Endothelial cell of umbilical vein (primary cell): ENCODE measurements at regions not wholly inside any gene's neighbourhood (a gene's known extent, or its start where the extent isn't known, plus 50 kb on each side); places are given as distances from the start of the nearest gene placed in this dataset.
"Not testable (repeated sequence)": the region's sequence is repeated elsewhere in the genome, so short reads cannot be mapped to it uniquely, and the experiment has no call there.

Experiments
- BruUV-seq: library from RNA; stranded (reverse); fragments of 400-500 nt; replicated peaks from 2 replicates; lab custom pipeline; 2021; lab: Mats Ljungman, UMichigan
- CTCF ChIA-PET: fragments of 300-600, 350-600 bp; sonication (Branson Sonifier 250); formaldehyde crosslinking; loops from one replicate; lab custom pipeline; 2021; ENCODE audit warnings: antibody characterized with exemption, inconsistent platforms; lab: Charles Lee
- POLR2A ChIA-PET: fragments of 300-600, 350-600 bp; sonication (Branson Sonifier 250); formaldehyde crosslinking; loops from one replicate; lab custom pipeline; 2021; ENCODE audit warnings: antibody characterized with exemption, inconsistent platforms; lab: Charles Lee
- DNase-seq: peaks from one replicate; pipeline ENCODE4 v3.0.0-alpha.2; 2011; ENCODE audit warnings: low read depth, low spot score
- FAIRE-seq: peaks from 2 replicates; lab custom pipeline; 2011; peaks lifted over from hg19 to GRCh38; lab: Jason Lieb, UNC
- H2AFZ ChIP-seq: 2 replicates; pipeline ENCODE4 v1.6.0; 2012; ENCODE audit warnings: low read depth, low read length, control low read depth, inconsistent platforms
- H3K27ac ChIP-seq: 2 replicates; pipeline ENCODE4 v1.5.1; 2011; ENCODE audit warnings: low read depth, mild to moderate bottlenecking, control low read depth, low read length, moderate library complexity; ENCODE audit not compliant: insufficient read depth
- H3K27me3 ChIP-seq, 2 experiments: 2 replicates each; pipeline versions ENCODE4 v1.6.0 to v1.6.1; 2011; ENCODE audit warnings: low read length in 2 of 2, mixed read lengths in 1 of 2; ENCODE audit not compliant: control insufficient read depth in 2 of 2, insufficient read depth in 2 of 2
- H3K36me3 ChIP-seq, 2 experiments: 2 replicates in 1 of 2; 3 replicates in 1 of 2; pipeline ENCODE4 v1.5.1; 2011; ENCODE audit warnings: low read length in 2 of 2, mild to moderate bottlenecking in 1 of 2, moderate library complexity in 1 of 2; ENCODE audit not compliant: control insufficient read depth in 2 of 2, insufficient read depth in 2 of 2; ENCODE audit errors: extremely low read depth in 1 of 2
- H3K4me1 ChIP-seq: 3 replicates; pipeline ENCODE4 v1.5.1; 2011; ENCODE audit warnings: mild to moderate bottlenecking, low read length; ENCODE audit not compliant: control insufficient read depth, insufficient read depth; ENCODE audit errors: extremely low read depth
- H3K4me2 ChIP-seq: 2 replicates; pipeline ENCODE4 v1.6.1; 2011; ENCODE audit warnings: low read length, control low read depth, mixed read lengths; ENCODE audit not compliant: insufficient read depth
- H3K4me3 ChIP-seq, 3 experiments: fragments of 200-600 bp in 1 of 3; sonication (generic), shearing (Covaris generic) in 1 of 3; replicated peaks in 1 of 3; 2 replicates each; pipeline ENCODE4 v1.5.1; 2011 to 2016; ENCODE audit warnings: control low read depth in 3 of 3, low read length in 3 of 3, mild to moderate bottlenecking in 2 of 3, inconsistent platforms in 1 of 3, low read depth in 1 of 3, moderate library complexity in 1 of 3; ENCODE audit not compliant: insufficient read depth in 1 of 3
- H3K79me2 ChIP-seq: 2 replicates; pipeline ENCODE4 v1.6.0; 2012; ENCODE audit warnings: low read length, inconsistent platforms; ENCODE audit not compliant: control insufficient read depth, insufficient read depth
- H3K9ac ChIP-seq: replicated peaks from 2 replicates; pipeline ENCODE3; 2011; ENCODE audit warnings: low read length, control low read depth; ENCODE audit not compliant: insufficient read depth; ENCODE audit errors: extremely low read depth
- H3K9me1 ChIP-seq: replicated peaks from 3 replicates; pipeline ENCODE4 v1.6.0; 2011; ENCODE audit warnings: mild to moderate bottlenecking, low read length; ENCODE audit not compliant: control insufficient read depth, insufficient read depth; ENCODE audit errors: extremely low read depth
- H3K9me3 ChIP-seq: replicated peaks from 2 replicates; pipeline ENCODE4 v1.5.1; 2012; ENCODE audit warnings: low read length, inconsistent platforms; ENCODE audit not compliant: control insufficient read depth, insufficient read depth
- H4K20me1 ChIP-seq: replicated peaks from 2 replicates; pipeline ENCODE3; 2011; ENCODE audit warnings: mild to moderate bottlenecking, low read length; ENCODE audit not compliant: control insufficient read depth, insufficient read depth; ENCODE audit errors: extremely low read depth
- EZH2 ChIP-seq: IDR thresholded peaks from 2 replicates; pipeline ENCODE4 v1.6.1; 2012; ENCODE audit warnings: borderline replicate concordance, low read depth, mild to moderate bottlenecking, moderate library complexity, low read length, inconsistent platforms; ENCODE audit not compliant: severe bottlenecking
- FOS ChIP-seq: IDR thresholded peaks from 2 replicates; pipeline ENCODE4 v1.6.1; 2011; ENCODE audit warnings: mild to moderate bottlenecking, low read length, moderate library complexity, borderline replicate concordance; ENCODE audit not compliant: insufficient read depth
- GATA2 ChIP-seq: IDR thresholded peaks from 2 replicates; pipeline ENCODE4 v1.7.0; 2011; ENCODE audit warnings: low read depth, mild to moderate bottlenecking, moderate library complexity, mixed read lengths, low read length; ENCODE audit not compliant: insufficient read length, insufficient read depth
- JUN ChIP-seq: IDR thresholded peaks from 2 replicates; pipeline ENCODE4 v1.6.1; 2011; ENCODE audit warnings: borderline replicate concordance, low read depth; ENCODE audit not compliant: insufficient read length, insufficient read depth
- MAX ChIP-seq: IDR thresholded peaks from 2 replicates; pipeline ENCODE4 v1.6.1; 2011; ENCODE audit not compliant: insufficient read depth, insufficient read length
- MYC ChIP-seq: IDR thresholded peaks from one replicate; pipeline ENCODE4 v1.6.1; 2011; ENCODE audit warnings: mild to moderate bottlenecking, low read depth, low read length
- POLR2A ChIP-seq: IDR thresholded peaks from 2 replicates; pipeline ENCODE4 v1.6.1; 2012; ENCODE audit warnings: low read depth, mild to moderate bottlenecking, control low read depth, low read length
- POLR2AphosphoS5 ChIP-seq: IDR thresholded peaks from 2 replicates; pipeline ENCODE4 v1.6.1; 2012; ENCODE audit warnings: low read depth, mild to moderate bottlenecking, control low read depth, low read length, moderate library complexity; ENCODE audit not compliant: insufficient read depth
- dilution Hi-C: fragments of 300-500 bp; cut with MboI; formaldehyde crosslinking; loops from one replicate; pipeline ENCODE4 v1.15.0; 2019; ENCODE audit warnings: low sequenced_read_pairs; ENCODE audit not compliant: extremely low pct_ligation_motif_present
- intact Hi-C: fragments of 100-400 bp; cut with micrococcal nuclease; formaldehyde crosslinking; loops from one replicate; pipeline ENCODE4 v1.10.0; 2022
- TF ChIP-seq, protein P1 (sequence below), 2 donors: IDR thresholded peaks; 1 replicate in 1 of 2; 2 replicates in 1 of 2; pipeline ENCODE4 v1.5.1; 2011; ENCODE audit warnings: low read length in 2 of 2, mild to moderate bottlenecking in 2 of 2, moderate library complexity in 2 of 2, control low read depth in 1 of 2, inconsistent platforms in 1 of 2, low read depth in 1 of 2; ENCODE audit not compliant: insufficient read depth in 1 of 2; ENCODE audit errors: extremely low read depth in 1 of 2

DNA sequence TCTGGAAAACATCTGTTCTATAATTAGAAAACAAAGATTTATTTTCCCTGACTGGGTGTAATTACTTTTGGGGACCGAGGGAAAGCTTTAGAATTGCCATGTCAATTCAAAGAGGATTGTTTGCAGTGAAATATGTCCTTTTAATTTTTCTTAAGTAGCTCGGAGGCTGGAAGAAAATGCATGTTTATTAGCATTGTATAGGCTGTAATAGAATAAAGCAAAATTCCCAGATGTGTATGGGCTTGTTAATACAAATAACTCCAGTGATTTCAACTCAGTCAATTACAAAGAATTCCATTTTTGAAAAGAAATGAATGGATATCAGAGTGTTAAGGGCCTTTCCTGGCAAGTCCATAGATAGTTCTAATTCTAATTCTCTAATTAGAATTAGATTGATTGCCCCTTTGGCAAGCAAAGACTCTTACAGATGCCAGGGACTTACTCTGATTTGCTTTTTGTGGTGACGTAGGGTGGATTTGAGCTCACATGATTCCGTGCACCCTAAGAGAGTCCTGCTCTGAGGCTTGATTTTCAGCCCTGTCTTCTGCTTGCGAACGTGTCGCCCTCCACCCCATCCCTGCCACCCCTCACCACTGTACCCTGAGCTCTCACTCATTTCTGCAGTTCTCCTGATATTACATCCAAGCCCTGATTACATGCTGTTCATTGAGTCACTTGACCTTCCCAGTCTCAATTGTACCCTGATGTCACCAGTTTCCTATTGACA, 70.0 kb upstream of the FAM20A start:
- Histone ChIP-seq H4K20me1 (no peaks in the 10 kb centered on the region), H3K36me3 (no peaks in the 10 kb centered on the region), H3K79me2 (no peaks in the 10 kb centered on the region), H3K27ac (no peak overlapping the region), H2AFZ (no peak overlapping the region), H3K4me3 (no peak overlapping the region), H3K9ac (no peak overlapping the region), H3K27me3 (peaks cover 4% of the 10 kb centered on the region in 2 experiments), H3K9me3 (no peaks in the 10 kb centered on the region), H3K4me1 (no peaks in the 10 kb centered on the region), H3K4me2 (no peak overlapping the region), H3K9me1 (no peaks in the 10 kb centered on the region)
- ChIA-PET CTCF (interaction anchor here (0.5 to 1.6 kb wide), 4 partner anchors 13 to 577 kb away, joined by 3 to 4 read pairs (median 3); no protein-coding TSS in a partner anchor), POLR2A (no interaction called here)
- intact Hi-C loops: no loop called here
- BruUV-seq: no TSS peak
- TF ChIP-seq, protein P1, sequence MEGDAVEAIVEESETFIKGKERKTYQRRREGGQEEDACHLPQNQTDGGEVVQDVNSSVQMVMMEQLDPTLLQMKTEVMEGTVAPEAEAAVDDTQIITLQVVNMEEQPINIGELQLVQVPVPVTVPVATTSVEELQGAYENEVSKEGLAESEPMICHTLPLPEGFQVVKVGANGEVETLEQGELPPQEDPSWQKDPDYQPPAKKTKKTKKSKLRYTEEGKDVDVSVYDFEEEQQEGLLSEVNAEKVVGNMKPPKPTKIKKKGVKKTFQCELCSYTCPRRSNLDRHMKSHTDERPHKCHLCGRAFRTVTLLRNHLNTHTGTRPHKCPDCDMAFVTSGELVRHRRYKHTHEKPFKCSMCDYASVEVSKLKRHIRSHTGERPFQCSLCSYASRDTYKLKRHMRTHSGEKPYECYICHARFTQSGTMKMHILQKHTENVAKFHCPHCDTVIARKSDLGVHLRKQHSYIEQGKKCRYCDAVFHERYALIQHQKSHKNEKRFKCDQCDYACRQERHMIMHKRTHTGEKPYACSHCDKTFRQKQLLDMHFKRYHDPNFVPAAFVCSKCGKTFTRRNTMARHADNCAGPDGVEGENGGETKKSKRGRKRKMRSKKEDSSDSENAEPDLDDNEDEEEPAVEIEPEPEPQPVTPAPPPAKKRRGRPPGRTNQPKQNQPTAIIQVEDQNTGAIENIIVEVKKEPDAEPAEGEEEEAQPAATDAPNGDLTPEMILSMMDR (IDR thresholded peaks at IDR 0.05; ENCODE audit: extremely low read depth in 1 of 2, insufficient read depth in 1 of 2, low read depth in 1 of 2, low read length in 2 of 2): no peak
- TF ChIP-seq MYC: no peak
- no peak for TF ChIP-seq FOS
- TF ChIP-seq POLR2A: no peak
- no peak for TF ChIP-seq EZH2
- TF ChIP-seq MAX: no peak
- no peak for TF ChIP-seq POLR2AphosphoS5
- no peak for TF ChIP-seq GATA2
- no peak for TF ChIP-seq JUN
- dilution Hi-C loops: no loop called here
- DNase-seq: no peak
- no peak for FAIRE-seq

GRCh38 chr17:68666438-68666837, 65.3 kb upstream of the FAM20A start:
- H3K27ac ChIP-seq, FAIRE-seq, H3K4me3 ChIP-seq, H3K9me1 ChIP-seq, H2AFZ ChIP-seq, H3K4me1 ChIP-seq, H3K9me3 ChIP-seq, H4K20me1 ChIP-seq, CTCF ChIA-PET, H3K36me3 ChIP-seq, dilution Hi-C loops, H3K27me3 ChIP-seq, BruUV-seq, POLR2A ChIA-PET, H3K79me2 ChIP-seq, H3K4me2 ChIP-seq, DNase-seq, intact Hi-C loops, H3K9ac ChIP-seq: not testable (repeated sequence)
